ENCODE measurements at regions not wholly inside any gene's neighbourhood (a gene's known extent, or its start where the extent isn't known, plus 50 kb on each side); places are given as distances from the start of the nearest gene placed in this dataset.
"Not testable (repeated sequence)": the region's sequence is repeated elsewhere in the genome, so short reads cannot be mapped to it uniquely, and the experiment has no call there.

DNA sequence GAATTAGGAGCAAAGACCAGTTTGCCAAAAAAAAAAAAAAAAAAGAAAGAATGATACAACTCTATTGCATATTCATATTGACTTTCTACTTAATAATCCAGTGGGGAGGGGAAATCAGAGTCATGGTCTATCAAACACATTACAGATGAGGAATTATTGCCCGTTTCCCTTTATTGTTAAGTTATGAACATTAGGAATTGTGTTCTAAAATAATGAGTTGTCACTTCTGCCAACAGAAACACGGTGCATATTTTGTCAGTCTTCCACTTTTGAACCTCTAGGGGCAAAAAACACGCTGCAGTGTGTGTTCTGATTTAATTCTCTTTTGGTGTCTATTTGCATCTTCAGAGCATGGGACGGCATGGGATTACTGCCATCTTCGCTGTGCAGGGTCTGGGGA is 115.7 kb upstream of the RHOBTB1 start:
- no peak overlapping the region for H3K27ac Mint-ChIP-seq
- no peaks in the 10 kb centered on the region for H3K4me1 Mint-ChIP-seq (ENCODE audit: low read depth)
- H3K36me3 Mint-ChIP-seq (ENCODE audit: low read depth): no peaks in the 10 kb centered on the region
- no peak overlapping the region for H3K4me3 Mint-ChIP-seq
- H3K27me3 Mint-ChIP-seq (ENCODE audit: low read depth): no peaks in the 10 kb centered on the region
- DNase-seq (ENCODE audit: low spot score): no peak
- H3K9me3 Mint-ChIP-seq: no peaks in the 10 kb centered on the region

DNA sequence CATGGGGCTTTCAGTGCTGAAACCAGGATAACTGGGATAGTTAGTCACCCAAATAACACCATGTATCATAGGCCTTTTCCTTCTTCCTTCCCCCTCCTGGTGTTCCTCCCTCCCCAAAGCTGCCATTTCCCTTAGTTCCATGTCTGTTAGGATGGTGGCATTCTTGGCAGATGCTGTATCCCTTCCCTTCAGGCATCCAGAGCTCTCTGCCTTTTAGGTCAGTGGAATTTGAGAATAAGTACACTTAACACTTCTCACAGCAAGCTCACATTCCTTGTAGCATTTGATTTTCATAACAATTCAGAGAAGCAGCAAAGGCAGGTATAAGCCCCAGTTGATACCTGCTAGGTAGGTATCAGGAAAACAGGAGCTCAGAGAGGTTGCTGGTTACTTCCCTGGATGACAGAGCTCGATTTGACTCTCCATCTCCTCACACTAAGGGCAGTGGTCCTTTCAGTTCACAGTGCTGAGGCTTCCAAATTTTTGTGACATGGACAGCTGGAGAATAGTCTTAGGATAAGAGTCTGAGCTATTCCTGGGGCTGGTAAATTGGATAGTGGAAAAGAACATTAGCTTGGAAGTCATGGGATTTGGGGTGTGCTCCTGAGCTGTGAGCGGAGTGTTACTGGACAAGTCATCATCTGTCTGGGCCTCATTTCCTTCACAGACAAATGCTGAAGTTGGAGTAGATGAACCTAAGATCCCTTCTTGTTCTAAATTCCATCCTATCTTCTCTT is 108.7 kb upstream of the RHOBTB1 start:
- Mint-ChIP-seq H3K4me3 (no peak overlapping the region), H3K36me3 (ENCODE audit: low read depth) (no peaks in the 10 kb centered on the region), H3K9me3 (no peaks in the 10 kb centered on the region), H3K27me3 (ENCODE audit: low read depth) (no peaks in the 10 kb centered on the region), H3K4me1 (ENCODE audit: low read depth) (no peaks in the 10 kb centered on the region), H3K27ac (no peak overlapping the region)
- no peak for DNase-seq (ENCODE audit: low spot score)

DNA sequence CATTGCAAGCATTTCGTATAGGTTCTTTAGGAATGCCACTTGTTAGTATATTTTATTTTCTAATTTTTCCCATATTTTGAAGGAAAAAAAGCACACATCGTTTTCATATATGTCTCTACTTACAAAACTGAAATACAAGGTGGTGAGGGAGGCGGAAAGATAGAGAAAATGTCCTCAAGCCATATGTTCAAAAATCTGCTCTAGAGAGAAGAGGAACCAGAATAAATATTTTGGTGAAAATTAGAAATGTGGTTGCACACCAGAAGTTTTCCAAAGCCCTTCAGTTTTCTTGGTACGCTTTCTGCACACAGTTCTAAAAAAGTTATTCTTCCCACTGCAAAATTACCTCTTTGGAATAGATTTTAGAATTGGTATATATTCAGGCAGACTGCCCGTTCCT is 107.4 kb upstream of the RHOBTB1 start:
- no peak for DNase-seq (ENCODE audit: low spot score)
- Mint-ChIP-seq H3K27me3 (ENCODE audit: low read depth) (no peaks in the 10 kb centered on the region), H3K36me3 (ENCODE audit: low read depth) (no peaks in the 10 kb centered on the region), H3K4me3 (no peak overlapping the region), H3K9me3 (no peaks in the 10 kb centered on the region), H3K4me1 (ENCODE audit: low read depth) (no peaks in the 10 kb centered on the region), H3K27ac (no peak overlapping the region)

DNA sequence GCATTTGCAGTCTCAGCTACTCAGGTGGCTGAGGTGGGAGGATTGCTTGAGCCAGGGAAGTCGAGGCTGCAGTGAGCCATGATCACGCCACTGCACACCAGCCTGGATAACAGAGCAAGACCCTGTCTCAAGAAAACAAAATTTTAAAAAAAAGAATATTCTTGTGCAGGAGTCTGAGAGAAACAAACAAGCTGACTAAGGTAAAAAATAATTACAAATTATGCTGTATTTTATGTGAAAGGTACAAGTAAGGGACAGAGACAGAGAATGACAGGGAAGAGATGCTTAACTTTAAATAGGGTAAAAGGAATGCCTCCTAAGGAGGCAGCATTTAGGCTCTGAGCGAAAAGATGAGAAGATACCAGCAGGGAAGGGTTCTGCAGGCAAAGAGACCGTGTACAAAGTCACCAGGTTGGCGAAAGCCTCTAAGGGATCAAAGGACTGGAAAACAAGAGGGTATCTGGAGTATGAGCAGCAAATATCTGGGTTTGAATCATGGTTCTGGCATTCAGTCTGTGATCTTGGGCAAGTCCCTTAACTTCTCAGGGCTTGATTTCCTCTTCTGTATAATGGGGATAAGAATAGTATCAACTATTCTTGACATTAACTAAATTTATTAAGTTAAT is 106.2 kb upstream of the RHOBTB1 start:
- Mint-ChIP-seq H3K27ac (no peak overlapping the region), H3K4me1 (ENCODE audit: low read depth) (no peaks in the 10 kb centered on the region), H3K9me3 (no peaks in the 10 kb centered on the region), H3K4me3 (no peak overlapping the region), H3K27me3 (ENCODE audit: low read depth) (no peaks in the 10 kb centered on the region), H3K36me3 (ENCODE audit: low read depth) (no peaks in the 10 kb centered on the region)
- DNase-seq (ENCODE audit: low spot score): no peak

DNA sequence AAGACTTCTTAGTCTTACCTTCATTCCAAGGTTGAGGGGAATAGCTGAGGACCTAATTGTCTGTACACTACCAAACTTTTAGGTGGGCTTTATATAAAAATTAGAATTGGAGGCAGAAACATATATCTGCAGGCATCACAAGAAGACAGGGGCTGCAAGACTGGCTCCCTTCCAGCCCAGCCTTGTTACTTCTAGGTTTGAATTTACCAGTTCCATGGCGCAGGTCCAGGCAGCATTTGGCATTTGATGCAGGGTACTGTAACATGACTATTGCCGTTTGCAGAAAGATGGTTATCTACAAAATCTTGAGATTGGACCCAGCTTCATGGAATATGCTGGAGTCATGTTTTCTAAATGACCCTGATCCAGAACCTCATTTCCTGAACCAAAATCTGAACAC is 105.4 kb upstream of the RHOBTB1 start:
- no peaks in the 10 kb centered on the region for H3K27me3 Mint-ChIP-seq (ENCODE audit: low read depth)
- no peak for DNase-seq (ENCODE audit: low spot score)
- no peak overlapping the region for H3K4me3 Mint-ChIP-seq
- H3K27ac Mint-ChIP-seq: no peak overlapping the region
- no peaks in the 10 kb centered on the region for H3K36me3 Mint-ChIP-seq (ENCODE audit: low read depth)
- H3K9me3 Mint-ChIP-seq: no peaks in the 10 kb centered on the region
- no peaks in the 10 kb centered on the region for H3K4me1 Mint-ChIP-seq (ENCODE audit: low read depth)

DNA sequence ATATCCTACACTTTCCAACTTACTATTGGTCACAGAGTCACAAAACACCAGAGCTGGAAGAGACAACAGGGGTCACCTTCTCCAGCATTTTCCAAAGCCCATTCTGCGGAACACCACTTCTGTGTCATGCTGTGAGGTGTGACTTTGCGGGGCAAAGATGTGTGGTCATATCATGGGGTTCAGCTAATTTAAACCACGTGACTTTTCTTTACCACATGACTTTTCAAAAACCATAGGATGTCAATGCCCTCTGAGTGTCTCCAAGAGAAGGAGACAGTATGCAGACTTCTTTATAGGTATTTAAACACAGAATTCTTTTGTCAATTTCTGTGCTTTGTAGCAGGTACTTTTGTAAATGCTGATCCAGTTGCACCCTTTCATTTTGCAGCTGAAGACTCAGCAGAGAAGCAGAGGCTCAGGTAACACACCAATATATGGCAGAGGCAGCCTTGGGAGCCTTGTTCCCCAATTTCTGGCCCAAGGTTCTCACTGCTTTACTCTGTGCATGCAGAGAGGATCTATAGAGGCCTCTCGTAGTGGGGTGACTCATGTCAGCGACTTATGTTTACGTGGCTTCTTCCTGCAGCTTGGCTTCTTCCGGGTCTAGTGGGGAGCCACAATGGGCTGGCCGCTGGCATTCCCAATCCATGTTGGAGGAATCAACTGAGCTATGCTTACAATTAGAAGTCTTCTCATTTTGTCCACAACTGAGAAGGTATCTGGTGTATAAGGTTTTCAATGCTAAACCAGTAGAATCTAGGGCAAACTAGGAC is 104.0 kb upstream of the RHOBTB1 start:
- no peaks in the 10 kb centered on the region for H3K27me3 Mint-ChIP-seq (ENCODE audit: low read depth)
- no peaks in the 10 kb centered on the region for H3K4me1 Mint-ChIP-seq (ENCODE audit: low read depth)
- H3K4me3 Mint-ChIP-seq: no peak overlapping the region
- DNase-seq (ENCODE audit: low spot score): no peak
- no peaks in the 10 kb centered on the region for H3K36me3 Mint-ChIP-seq (ENCODE audit: low read depth)
- H3K9me3 Mint-ChIP-seq: no peaks in the 10 kb centered on the region
- H3K27ac Mint-ChIP-seq: no peak overlapping the region

DNA sequence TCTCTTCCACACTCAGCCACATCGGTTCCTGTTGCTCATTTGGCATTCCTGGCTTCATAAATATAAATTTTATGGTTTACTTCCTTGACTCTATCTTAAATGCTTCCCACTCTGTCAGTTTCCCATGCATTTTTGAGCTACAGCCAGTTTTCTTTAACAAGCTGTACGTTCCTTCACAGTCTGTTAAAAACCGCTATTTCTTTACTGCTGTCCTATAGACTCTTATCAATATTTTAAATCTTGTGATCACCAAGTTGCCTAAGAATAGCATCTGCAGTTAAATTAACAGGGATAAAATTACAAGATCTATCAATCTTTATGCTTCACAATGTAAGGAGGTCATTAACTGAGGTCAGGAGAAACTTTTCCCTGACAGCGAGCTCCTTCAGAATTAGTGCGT is 103.1 kb upstream of the RHOBTB1 start:
- no peak for DNase-seq (ENCODE audit: low spot score)
- Mint-ChIP-seq H3K4me3 (no peak overlapping the region), H3K27ac (no peak overlapping the region), H3K4me1 (ENCODE audit: low read depth) (no peaks in the 10 kb centered on the region), H3K27me3 (ENCODE audit: low read depth) (no peaks in the 10 kb centered on the region), H3K9me3 (no peaks in the 10 kb centered on the region), H3K36me3 (ENCODE audit: low read depth) (no peaks in the 10 kb centered on the region)

DNA sequence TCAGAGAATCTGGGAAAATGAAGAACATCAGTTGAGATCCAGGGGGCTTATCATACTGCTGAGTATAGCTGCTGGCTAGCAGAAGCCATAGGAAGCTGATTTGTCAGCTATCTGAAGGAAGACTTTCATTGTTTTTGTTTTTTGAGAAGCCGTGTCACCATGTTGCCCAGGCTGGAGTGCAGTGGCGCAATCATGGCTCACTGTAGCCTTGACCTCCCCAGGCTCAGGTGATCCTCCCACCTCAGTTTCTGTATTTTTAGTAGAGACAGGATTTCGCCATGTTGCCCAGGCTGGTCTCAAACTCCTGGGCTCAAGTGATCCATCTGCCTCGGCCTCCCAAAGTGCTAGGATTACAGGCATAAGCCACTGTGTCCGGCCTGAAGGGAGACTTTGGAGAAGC is 101.5 kb upstream of the RHOBTB1 start:
- H3K27ac Mint-ChIP-seq; H3K9me3 Mint-ChIP-seq; H3K27me3 Mint-ChIP-seq (ENCODE audit: low read depth); DNase-seq (ENCODE audit: low spot score); H3K4me1 Mint-ChIP-seq (ENCODE audit: low read depth); H3K36me3 Mint-ChIP-seq (ENCODE audit: low read depth); H3K4me3 Mint-ChIP-seq: not testable (repeated sequence)

DNA sequence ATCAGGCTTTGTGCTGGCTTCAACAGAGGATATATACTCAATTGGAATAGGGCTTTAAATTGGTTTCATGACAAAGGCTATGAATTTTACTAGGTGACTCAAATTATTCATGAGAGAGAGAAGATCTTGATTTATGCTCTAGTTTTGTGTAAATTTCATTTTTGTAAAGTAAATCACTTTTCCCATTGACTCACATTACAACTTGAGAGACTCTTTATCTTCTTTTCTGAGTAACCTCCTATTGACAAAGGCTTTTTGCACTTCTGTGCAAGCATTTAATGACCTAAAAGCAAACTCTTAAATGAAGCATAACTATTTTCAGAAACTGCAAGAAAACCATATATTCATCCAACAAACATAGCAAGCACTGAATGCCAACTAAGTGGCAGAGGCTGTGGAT is 98.5 kb upstream of the RHOBTB1 start:
- Mint-ChIP-seq H3K27me3 (ENCODE audit: low read depth) (no peaks in the 10 kb centered on the region), H3K9me3 (no peaks in the 10 kb centered on the region), H3K27ac (no peak overlapping the region), H3K4me1 (ENCODE audit: low read depth) (no peaks in the 10 kb centered on the region), H3K36me3 (ENCODE audit: low read depth) (no peaks in the 10 kb centered on the region), H3K4me3 (no peak overlapping the region)
- DNase-seq (ENCODE audit: low spot score): no peak

DNA sequence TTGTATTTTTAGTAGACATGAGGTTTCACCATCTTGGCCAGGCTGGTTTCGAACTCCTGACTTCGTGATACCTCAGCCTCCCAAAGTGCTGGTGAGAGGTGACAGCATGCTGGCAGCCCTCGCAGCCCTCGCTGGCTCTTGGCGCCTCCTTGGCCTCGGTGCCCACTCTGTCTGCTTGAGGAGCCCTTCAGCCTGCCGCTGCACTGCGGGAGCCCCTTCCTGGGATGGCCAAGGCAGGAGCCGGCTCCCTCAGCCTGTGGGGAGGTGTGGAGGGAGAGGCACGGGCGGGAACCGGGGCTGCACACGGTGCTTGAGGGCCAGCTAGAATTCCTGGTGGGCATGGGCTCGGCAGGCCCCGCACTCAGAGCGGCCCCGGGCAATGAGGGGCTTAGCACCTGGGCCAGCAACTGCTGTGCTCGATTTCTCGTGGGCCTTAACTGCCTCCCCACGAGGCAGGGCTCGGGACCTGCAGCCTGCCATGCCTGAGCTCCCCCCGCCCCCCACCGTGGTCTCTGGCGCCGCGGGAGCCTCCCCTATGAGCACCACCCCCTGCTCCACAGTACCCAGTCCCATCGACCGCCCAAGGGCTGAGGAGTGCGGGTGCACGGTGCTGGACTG is 96.5 kb upstream of the RHOBTB1 start:
- no peaks in the 10 kb centered on the region for H3K9me3 Mint-ChIP-seq
- no peaks in the 10 kb centered on the region for H3K36me3 Mint-ChIP-seq (ENCODE audit: low read depth)
- no peaks in the 10 kb centered on the region for H3K27me3 Mint-ChIP-seq (ENCODE audit: low read depth)

DNA sequence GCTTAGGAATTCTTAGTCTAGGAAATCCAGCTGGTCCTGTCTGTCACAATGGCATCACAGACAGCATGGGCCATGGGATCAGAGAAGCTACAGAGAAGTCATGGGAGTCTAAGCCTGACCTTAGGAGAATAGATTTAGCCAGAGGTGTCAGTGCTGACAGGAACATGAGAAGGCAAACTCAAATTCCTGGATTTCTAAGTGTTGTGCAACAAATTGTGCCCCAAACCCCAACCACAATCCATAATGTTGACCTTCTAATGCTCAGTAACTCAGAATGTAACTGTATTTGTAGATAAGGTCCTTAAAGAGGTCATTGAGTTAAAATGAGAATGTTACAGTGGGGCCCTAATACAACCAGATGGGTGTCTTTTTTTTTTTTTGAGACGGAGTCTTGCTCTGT is 95.9 kb upstream of the RHOBTB1 start:
- Mint-ChIP-seq H3K36me3 (ENCODE audit: low read depth) (no peaks in the 10 kb centered on the region), H3K4me1 (ENCODE audit: low read depth) (no peaks in the 10 kb centered on the region), H3K27me3 (ENCODE audit: low read depth) (no peaks in the 10 kb centered on the region), H3K4me3 (no peak overlapping the region), H3K27ac (no peak overlapping the region), H3K9me3 (no peaks in the 10 kb centered on the region)
- DNase-seq (ENCODE audit: low spot score): no peak

More for the DNA sequence above, 96.5 kb upstream of the RHOBTB1 start:
- Mint-ChIP-seq H3K4me1 (ENCODE audit: low read depth) (no peaks in the 10 kb centered on the region), H3K4me3 (no peak overlapping the region), H3K27ac (no peak overlapping the region)
- no peak for DNase-seq (ENCODE audit: low spot score)

DNA sequence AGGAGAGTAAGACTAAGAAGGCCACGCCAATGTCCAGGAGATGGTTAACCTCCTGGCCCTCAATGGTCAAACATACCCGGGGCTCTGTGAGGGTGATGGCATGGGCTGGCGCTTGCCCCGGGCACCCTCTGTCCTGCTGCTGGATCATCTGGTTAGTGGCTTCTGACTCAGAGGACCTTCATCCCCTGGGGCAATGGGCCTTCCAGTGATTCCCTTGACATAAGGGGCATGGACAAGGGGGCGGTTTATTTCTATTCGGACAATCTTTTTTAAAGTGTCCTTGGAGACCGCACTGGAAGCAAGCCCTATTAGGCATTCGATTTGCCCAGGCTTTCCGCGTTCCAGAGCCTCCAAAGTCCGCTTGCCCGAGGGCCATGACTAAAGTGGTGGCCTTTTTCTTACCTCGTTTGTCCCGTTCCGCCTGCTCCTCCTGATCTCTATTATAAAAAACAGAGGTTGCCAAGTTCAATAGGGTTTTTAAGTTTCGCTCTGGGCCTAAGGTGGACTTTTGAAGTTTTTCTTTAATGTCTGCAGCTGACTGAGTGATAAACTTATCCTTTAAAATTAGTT is 93.4 kb upstream of the RHOBTB1 start:
- H3K4me3 Mint-ChIP-seq; H3K9me3 Mint-ChIP-seq; H3K4me1 Mint-ChIP-seq (ENCODE audit: low read depth); H3K36me3 Mint-ChIP-seq (ENCODE audit: low read depth); DNase-seq (ENCODE audit: low spot score); H3K27ac Mint-ChIP-seq; H3K27me3 Mint-ChIP-seq (ENCODE audit: low read depth): not testable (repeated sequence)

DNA sequence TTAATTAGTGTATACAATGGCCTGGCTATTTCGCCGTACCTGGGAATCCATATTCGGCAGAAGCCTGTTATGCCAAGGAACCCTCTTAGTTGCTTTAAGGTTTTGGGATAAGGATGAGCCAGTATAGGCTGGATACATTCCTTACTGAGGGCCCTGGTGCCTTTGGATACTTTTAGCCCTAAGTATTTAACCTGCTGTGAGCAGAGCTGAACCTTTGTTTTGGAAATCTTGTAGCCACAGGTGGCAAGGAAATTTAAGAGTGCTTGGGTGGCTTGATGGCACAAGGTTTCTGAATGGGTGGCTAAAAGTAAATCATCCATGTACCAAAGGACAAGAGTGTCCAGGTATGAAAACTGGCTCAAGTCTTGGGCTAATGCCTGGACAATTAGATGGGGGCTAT is 92.2 kb upstream of the RHOBTB1 start:
- not testable (repeated sequence) for DNase-seq (ENCODE audit: low spot score); H3K27me3 Mint-ChIP-seq (ENCODE audit: low read depth); H3K4me3 Mint-ChIP-seq; H3K27ac Mint-ChIP-seq; H3K4me1 Mint-ChIP-seq (ENCODE audit: low read depth); H3K9me3 Mint-ChIP-seq; H3K36me3 Mint-ChIP-seq (ENCODE audit: low read depth)

DNA sequence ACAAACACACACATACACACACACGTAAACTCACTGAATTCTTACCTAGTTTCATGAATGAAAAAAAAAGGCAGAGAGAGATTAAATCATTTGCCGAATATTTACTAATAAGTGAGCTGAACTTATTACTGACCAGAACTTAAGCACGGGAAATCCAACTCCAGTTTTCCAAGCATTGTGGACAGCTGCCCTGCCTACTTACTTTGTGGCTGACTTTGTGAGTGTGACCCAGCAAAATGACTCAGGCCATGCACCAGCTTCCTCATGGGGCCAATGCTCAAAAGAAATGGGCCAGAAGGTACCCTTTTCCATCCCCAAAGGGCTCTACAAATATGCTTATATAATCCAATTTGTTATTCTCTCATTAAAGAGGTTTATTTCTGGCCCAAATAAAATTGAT is 87.4 kb upstream of the RHOBTB1 start:
- Mint-ChIP-seq H3K27ac (no peak overlapping the region), H3K9me3 (no peaks in the 10 kb centered on the region), H3K4me3 (no peak overlapping the region), H3K27me3 (ENCODE audit: low read depth) (no peaks in the 10 kb centered on the region), H3K4me1 (ENCODE audit: low read depth) (no peaks in the 10 kb centered on the region), H3K36me3 (ENCODE audit: low read depth) (no peaks in the 10 kb centered on the region)
- no peak for DNase-seq (ENCODE audit: low spot score)

All from T-helper 2 cell treated with Interferon-gamma antibody and Interleukin-4, amounts not matched to agents 5 μg/mL and 100 μg/mL, for 36 hours (primary cell).